HEK293 (cell line): ENCODE measurements at regions not wholly inside any gene's neighbourhood (a gene's known extent, or its start where the extent isn't known, plus 50 kb on each side); places are given as distances from the start of the nearest gene placed in this dataset.

Experiments
- KLF1 ChIP-seq: fragments of 450-650 bp; formaldehyde crosslinking; IDR thresholded peaks from 2 replicates; pipeline ENCODE4 v1.5.1; 2016; ENCODE audit warnings: missing biosample characterization, missing genetic modification characterization
- YY2 ChIP-seq: fragments of 450-650 bp; formaldehyde crosslinking; IDR thresholded peaks from 2 replicates; pipeline ENCODE4 v1.5.1; 2016; ENCODE audit warnings: missing biosample characterization, missing genetic modification characterization
- ZNF248 ChIP-seq: fragments of 450-650 bp; formaldehyde crosslinking; IDR thresholded peaks from 2 replicates; pipeline ENCODE4 v1.5.1; 2017; ENCODE audit warnings: missing biosample characterization, missing genetic modification characterization
- ZNF274 ChIP-seq, 2 experiments: fragments of 200-500 bp in 1 of 2; fragments of 450-650 bp in 1 of 2; sonication (Bioruptor generic) in 1 of 2; formaldehyde crosslinking in 1 of 2; IDR thresholded peaks; 2 replicates each; pipeline versions ENCODE4 v1.5.1 to v1.6.1; 2014 to 2016; ENCODE audit warnings: borderline replicate concordance in 1 of 2, inconsistent platforms in 1 of 2, low read length in 1 of 2, missing biosample characterization in 1 of 2, missing genetic modification characterization in 1 of 2
- ZNF660 ChIP-seq: fragments of 450-650 bp; IDR thresholded peaks from 2 replicates; pipeline ENCODE4 v1.5.1; 2018; ENCODE audit warnings: missing biosample characterization, mild to moderate bottlenecking, missing genetic modification characterization
- TF ChIP-seq, protein P1 (sequence below): fragments of 450-650 bp; formaldehyde crosslinking; IDR thresholded peaks from 2 replicates; pipeline ENCODE4 v1.5.1; 2017; ENCODE audit warnings: missing biosample characterization, missing genetic modification characterization
- TF ChIP-seq, protein P2 (sequence below): fragments of 450-650 bp; formaldehyde crosslinking; IDR thresholded peaks from 2 replicates; pipeline ENCODE4 v1.5.1; 2016; ENCODE audit warnings: missing biosample characterization, missing genetic modification characterization

DNA sequence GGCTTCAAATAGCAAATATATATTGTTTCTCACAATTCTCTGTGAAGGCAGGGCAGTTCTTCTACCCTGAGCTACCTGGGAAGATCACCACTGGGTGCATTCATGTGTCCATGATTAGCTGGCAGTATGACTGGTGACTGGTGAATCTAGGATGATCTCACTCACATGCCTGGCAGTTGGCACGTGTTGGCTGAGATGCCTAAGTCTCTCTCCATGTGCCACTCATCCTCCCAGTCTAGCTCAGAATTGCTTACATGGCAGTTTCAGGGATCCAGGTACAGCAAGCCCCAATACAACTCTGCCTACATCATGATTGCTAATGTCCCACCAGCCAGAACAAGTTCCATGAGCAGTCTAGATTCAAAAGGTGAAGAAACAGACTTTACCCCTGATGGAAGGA lies 346.8 kb upstream of the CNR1 start:
- no peak for TF ChIP-seq ZNF660 (tag by site-specific recombination)
- TF ChIP-seq ZNF274 (IDR thresholded peaks at IDR 0.05; ENCODE audit: low read length), result no peak
- no peak for TF ChIP-seq ZNF274 (tag by site-specific recombination; IDR thresholded peaks at IDR 0.05; ENCODE audit: borderline replicate concordance)
- TF ChIP-seq, protein P1, sequence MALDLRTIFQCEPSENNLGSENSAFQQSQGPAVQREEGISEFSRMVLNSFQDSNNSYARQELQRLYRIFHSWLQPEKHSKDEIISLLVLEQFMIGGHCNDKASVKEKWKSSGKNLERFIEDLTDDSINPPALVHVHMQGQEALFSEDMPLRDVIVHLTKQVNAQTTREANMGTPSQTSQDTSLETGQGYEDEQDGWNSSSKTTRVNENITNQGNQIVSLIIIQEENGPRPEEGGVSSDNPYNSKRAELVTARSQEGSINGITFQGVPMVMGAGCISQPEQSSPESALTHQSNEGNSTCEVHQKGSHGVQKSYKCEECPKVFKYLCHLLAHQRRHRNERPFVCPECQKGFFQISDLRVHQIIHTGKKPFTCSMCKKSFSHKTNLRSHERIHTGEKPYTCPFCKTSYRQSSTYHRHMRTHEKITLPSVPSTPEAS, result no peak
- TF ChIP-seq KLF1 (tag by site-specific recombination), result no peak
- no peak for TF ChIP-seq ZNF248
- TF ChIP-seq YY2 (tag by site-specific recombination), result no peak
- TF ChIP-seq, protein P2, sequence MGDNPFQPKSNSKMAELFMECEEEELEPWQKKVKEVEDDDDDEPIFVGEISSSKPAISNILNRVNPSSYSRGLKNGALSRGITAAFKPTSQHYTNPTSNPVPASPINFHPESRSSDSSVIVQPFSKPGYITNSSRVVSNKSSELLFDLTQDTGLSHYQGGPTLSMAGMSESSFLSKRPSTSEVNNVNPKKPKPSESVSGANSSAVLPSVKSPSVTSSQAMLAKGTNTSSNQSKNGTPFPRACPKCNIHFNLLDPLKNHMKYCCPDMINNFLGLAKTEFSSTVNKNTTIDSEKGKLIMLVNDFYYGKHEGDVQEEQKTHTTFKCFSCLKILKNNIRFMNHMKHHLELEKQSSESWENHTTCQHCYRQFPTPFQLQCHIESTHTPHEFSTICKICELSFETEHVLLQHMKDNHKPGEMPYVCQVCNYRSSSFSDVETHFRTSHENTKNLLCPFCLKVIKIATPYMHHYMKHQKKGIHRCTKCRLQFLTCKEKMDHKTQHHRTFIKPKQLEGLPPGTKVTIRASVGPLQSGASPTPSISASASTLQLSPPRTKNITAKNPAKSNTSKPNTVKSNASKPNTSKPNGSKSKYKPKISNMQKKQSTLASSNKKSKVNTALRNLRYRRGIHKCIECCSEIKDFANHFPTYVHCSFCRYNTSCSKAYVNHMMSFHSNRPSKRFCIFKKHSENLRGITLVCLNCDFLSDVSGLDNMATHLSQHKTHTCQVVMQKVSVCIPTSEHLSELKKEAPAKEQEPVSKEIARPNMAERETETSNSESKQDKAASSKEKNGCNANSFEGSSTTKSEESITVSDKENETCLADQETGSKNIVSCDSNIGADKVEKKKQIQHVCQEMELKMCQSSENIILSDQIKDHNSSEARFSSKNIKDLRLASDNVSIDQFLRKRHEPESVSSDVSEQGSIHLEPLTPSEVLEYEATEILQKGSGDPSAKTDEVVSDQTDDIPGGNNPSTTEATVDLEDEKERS, result no peak
